B cell (primary cell): ENCODE measurements at regions not wholly inside any gene's neighbourhood (a gene's known extent, or its start where the extent isn't known, plus 50 kb on each side); places are given as distances from the start of the nearest gene placed in this dataset.

Experiments used
- ATAC-seq: fragments of 200-7000 bp; cut with Tn5 transposase; one replicate; pipeline ENCODE4 v1.10.0; 2021; ENCODE audit warnings: low read depth, mild to moderate bottlenecking, moderate number of reproducible peaks, moderate library complexity
- CTCF ChIA-PET: fragments of 350-600 bp; sonication (Branson Sonifier 250); formaldehyde crosslinking; loops from one replicate; lab custom pipeline; 2021; ENCODE audit warnings: antibody characterized with exemption, inconsistent platforms; lab: Charles Lee
- POLR2A ChIA-PET: fragments of 350-600 bp; sonication (Branson Sonifier 250); formaldehyde crosslinking; loops from one replicate; lab custom pipeline; 2021; ENCODE audit warnings: antibody characterized with exemption; lab: Charles Lee
- DNase-seq: peaks from one replicate; pipeline ENCODE4 v3.0.0; 2013
- H2AFZ ChIP-seq: 2 replicates; pipeline ENCODE4 v1.6.1; 2012; ENCODE audit warnings: mild to moderate bottlenecking, low read depth, low read length; ENCODE audit not compliant: insufficient read depth, poor library complexity, severe bottlenecking
- H3K27ac ChIP-seq, 2 donors: 1 replicate in 1 of 2; 2 replicates in 1 of 2; pipeline ENCODE4 v1.5.1; 2012 to 2013; ENCODE audit warnings: low read length in 2 of 2, mild to moderate bottlenecking in 2 of 2, moderate library complexity in 1 of 2
- H3K27me3 ChIP-seq, 4 experiments: fragments of 200-600 bp in 1 of 4; sonication (generic) in 1 of 4; replicated peaks in 1 of 4; 1 replicate in 2 of 4; 2 replicates in 2 of 4; pipeline versions ENCODE4 v1.6.1 to v1.7.0; 2013 to 2016; ENCODE audit warnings: low read length in 3 of 4, mild to moderate bottlenecking in 2 of 4, mixed read lengths in 1 of 4, moderate library complexity in 1 of 4; ENCODE audit not compliant: insufficient read depth in 4 of 4, control insufficient read depth in 3 of 4; ENCODE audit errors: control extremely low read depth in 1 of 4
- H3K36me3 ChIP-seq, 2 experiments: replicated peaks in 1 of 2; 1 replicate in 1 of 2; 2 replicates in 1 of 2; pipeline versions ENCODE4 v1.6.1 to v1.7.1; 2013; ENCODE audit warnings: low read length in 1 of 2; ENCODE audit not compliant: insufficient read depth in 2 of 2, control insufficient read depth in 1 of 2; ENCODE audit errors: control extremely low read depth in 1 of 2, extremely low read depth in 1 of 2
- H3K4me1 ChIP-seq, 2 donors: fragments of 200-600 bp in 1 of 2; sonication (generic) in 1 of 2; 1 replicate in 1 of 2; 2 replicates in 1 of 2; pipeline versions ENCODE4 v1.5.1 to v1.6.1; 2013 to 2017; ENCODE audit warnings: low read length in 2 of 2; ENCODE audit not compliant: control insufficient read depth in 2 of 2, insufficient read depth in 2 of 2
- H3K4me2 ChIP-seq: replicated peaks from 2 replicates; pipeline ENCODE3; 2012; ENCODE audit warnings: mild to moderate bottlenecking, low read depth, low read length; ENCODE audit not compliant: poor library complexity, severe bottlenecking
- H3K4me3 ChIP-seq, 5 experiments: fragments of 200-600 bp in 1 of 5; sonication (generic) in 1 of 5; 1 replicate in 3 of 5; 2 replicates in 2 of 5; pipeline versions ENCODE4 v1.5.1 to v1.7.0; 2011 to 2016; ENCODE audit warnings: low read length in 4 of 5, mild to moderate bottlenecking in 4 of 5, low read depth in 2 of 5, control low read depth in 1 of 5, moderate library complexity in 1 of 5; ENCODE audit not compliant: insufficient read depth in 1 of 5; ENCODE audit errors: control extremely low read depth in 1 of 5, extremely low read depth in 1 of 5
- H3K79me2 ChIP-seq: fragments of 200-600 bp; sonication (generic); one replicate; pipeline ENCODE4 v1.6.0; 2016; ENCODE audit warnings: low read length; ENCODE audit not compliant: control insufficient read depth, insufficient read depth
- H3K9ac ChIP-seq: fragments of 200-600 bp; sonication (generic); 2 replicates; pipeline ENCODE4 v1.6.1; 2017; ENCODE audit warnings: mild to moderate bottlenecking, low read length, moderate library complexity
- H3K9me3 ChIP-seq, 3 donors: one replicate each; pipeline versions ENCODE4 v1.6.1 to v1.7.1; 2013; ENCODE audit warnings: low read length in 2 of 3; ENCODE audit not compliant: control insufficient read depth in 2 of 3, insufficient read depth in 1 of 3; ENCODE audit errors: control extremely low read depth in 1 of 3
- H4K20me1 ChIP-seq: 2 replicates; pipeline ENCODE4 v1.6.0; 2012; ENCODE audit warnings: mild to moderate bottlenecking, low read length; ENCODE audit not compliant: insufficient read depth, control insufficient read depth, poor library complexity, severe bottlenecking
- H3K27ac Mint-ChIP-seq: one replicate; pipeline ENCODE4 v1.8.0; 2021; ENCODE audit warnings: mixed read lengths
- H3K27me3 Mint-ChIP-seq: one replicate; pipeline ENCODE4 v1.8.0; 2021; ENCODE audit warnings: mixed read lengths
- H3K4me1 Mint-ChIP-seq: one replicate; pipeline ENCODE4 v1.8.0; 2021; ENCODE audit warnings: mixed read lengths
- H3K4me3 Mint-ChIP-seq: one replicate; pipeline ENCODE4 v1.8.0; 2021; ENCODE audit warnings: mixed read lengths
- H3K9me3 Mint-ChIP-seq: one replicate; pipeline ENCODE4 v1.8.0; 2022; ENCODE audit warnings: mixed read lengths; ENCODE audit not compliant: insufficient read depth
- CTCF ChIP-seq: fragments of 200-600 bp; IDR thresholded peaks from one replicate; pipeline ENCODE4 v1.8.0; 2022; ENCODE audit warnings: antibody characterized with exemption, mild to moderate bottlenecking
- EZH2 ChIP-seq: IDR thresholded peaks from 2 replicates; pipeline ENCODE4 v1.6.1; 2012; ENCODE audit warnings: borderline replicate concordance, low read depth, mild to moderate bottlenecking, moderate library complexity, low read length; ENCODE audit not compliant: insufficient read depth, poor library complexity, severe bottlenecking
- WGBS: methylation state at CpG from one replicate; pipeline ENCODE4 v1.1.5; 2013; ENCODE audit warnings: missing lambda C conversion rate; ENCODE audit not compliant: insufficient coverage; 5-methylcytosine and 5-hydroxymethylcytosine counted together
- intact Hi-C: fragments of 100-400 bp; cut with micrococcal nuclease; formaldehyde crosslinking; loops from one replicate; pipeline ENCODE4 v1.10.0; 2022

GRCh38 chr1:194437135-194437534, 1250.7 kb upstream of the B3GALT2 start:
- WGBS = 70% methylated on average over 2 of the region's 2 CpGs
- no peaks in the 10 kb centered on the region for H3K27me3 ChIP-seq
- Mint-ChIP-seq H3K4me3 (no peak overlapping the region), H3K27me3 (no peaks in the 10 kb centered on the region), H3K27ac (no peak overlapping the region), H3K9me3 (peaks cover 13% of the 10 kb centered on the region), H3K4me1 (no peaks in the 10 kb centered on the region)
- H3K4me1 ChIP-seq = no peaks in the 10 kb centered on the region
- POLR2A ChIA-PET = no interaction called here
- H3K9ac ChIP-seq = no peak overlapping the region
- no peaks in the 10 kb centered on the region for H4K20me1 ChIP-seq
- TF ChIP-seq EZH2 (no peak), CTCF (no peak)
- H3K36me3 ChIP-seq = no peaks in the 10 kb centered on the region
- peaks cover 0 to 4% (median 0%) of the 10 kb centered on the region in 3 donors for H3K9me3 ChIP-seq
- intact Hi-C loops = no loop called here
- no peak overlapping the region for H2AFZ ChIP-seq
- DNase-seq = no peak
- CTCF ChIA-PET = no interaction called here
- H3K4me3 ChIP-seq = no peak overlapping the region
- no peak overlapping the region for H3K27ac ChIP-seq
- H3K79me2 ChIP-seq = no peaks in the 10 kb centered on the region
- ATAC-seq = no peak
- no peak overlapping the region for H3K4me2 ChIP-seq

DNA sequence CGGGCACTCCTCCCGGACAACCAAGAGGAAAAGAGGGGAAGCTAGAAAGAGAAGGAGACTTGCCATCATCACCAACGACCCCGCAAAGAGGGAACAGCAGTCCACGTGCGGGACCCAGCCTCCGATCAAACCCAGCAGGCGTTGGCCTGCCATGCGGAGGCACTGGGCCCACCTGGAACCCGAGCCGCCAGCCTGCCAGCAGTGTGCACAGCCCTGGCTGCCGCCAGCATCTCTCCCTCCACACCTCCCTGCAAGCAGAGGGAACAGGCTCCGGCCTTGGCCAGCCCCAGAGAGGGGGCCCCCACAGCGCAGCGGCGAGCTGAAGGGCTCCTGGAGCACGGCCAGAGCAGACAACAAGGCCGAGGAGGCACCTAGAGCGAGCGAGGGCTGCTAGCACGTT, 1244.7 kb upstream of the B3GALT2 start:
- H3K27me3 Mint-ChIP-seq = no peaks in the 10 kb centered on the region
- no peak overlapping the region for H3K9ac ChIP-seq
- ATAC-seq (no peak), DNase-seq (no peak)
- no peaks in the 10 kb centered on the region for H3K27me3 ChIP-seq
- TF ChIP-seq EZH2 (no peak), CTCF (no peak)
- no peak overlapping the region for H3K4me3 Mint-ChIP-seq
- H4K20me1 ChIP-seq = no peaks in the 10 kb centered on the region
- H3K4me2 ChIP-seq = no peak overlapping the region
- no peak overlapping the region for H2AFZ ChIP-seq
- H3K4me1 Mint-ChIP-seq = no peaks in the 10 kb centered on the region
- H3K9me3 ChIP-seq = peaks cover 0 to 11% (median 0%) of the 10 kb centered on the region in 3 donors
- CTCF ChIA-PET = no interaction called here
- intact Hi-C loops = no loop called here
- no peaks in the 10 kb centered on the region for H3K79me2 ChIP-seq
- H3K4me1 ChIP-seq = no peaks in the 10 kb centered on the region
- 85% methylated on average over 17 of the region's 21 CpGs for WGBS
- POLR2A ChIA-PET = no interaction called here
- H3K27ac Mint-ChIP-seq = no peak overlapping the region
- H3K36me3 ChIP-seq = no peaks in the 10 kb centered on the region
- no peaks in the 10 kb centered on the region for H3K9me3 Mint-ChIP-seq
- no peak overlapping the region for H3K4me3 ChIP-seq
- no peak overlapping the region for H3K27ac ChIP-seq
